GM23338 (cell line): ENCODE measurements at regions not wholly inside any gene's neighbourhood (a gene's known extent, or its start where the extent isn't known, plus 50 kb on each side); places are given as distances from the start of the nearest gene placed in this dataset.

Source experiments
- ATAC-seq: fragments of 200-7000 bp; cut with Tn5 transposase; 3 replicates; pipeline ENCODE4 v1.9.1; 2020
- DNase-seq: peaks from one replicate; pipeline ENCODE4 v3.0.0-alpha.2; 2015; ENCODE audit warnings: low spot score
- H2AFZ ChIP-seq: fragments of 200-600 bp; sonication (generic); 2 replicates; pipeline ENCODE4 v1.8.0; 2016; ENCODE audit warnings: antibody characterized with exemption, mild to moderate bottlenecking, moderate library complexity
- H3F3A ChIP-seq: fragments of 200-600 bp; sonication (generic); replicated peaks from 2 replicates; pipeline ENCODE4 v1.8.0; 2017; ENCODE audit warnings: antibody characterized with exemption, mixed run types, low read depth
- H3K27ac ChIP-seq: fragments of 200-600 bp; sonication (generic); 2 replicates; pipeline ENCODE4 v1.6.1; 2016; ENCODE audit warnings: low read depth
- H3K27me3 ChIP-seq: fragments of 200-600 bp; sonication (generic); 2 replicates; pipeline ENCODE4 v1.8.0; 2016; ENCODE audit warnings: mild to moderate bottlenecking, mixed run types, moderate library complexity; ENCODE audit not compliant: insufficient read depth
- H3K36me3 ChIP-seq: fragments of 200-600 bp; sonication (generic); 2 replicates; pipeline ENCODE4 v1.8.0; 2016; ENCODE audit warnings: mild to moderate bottlenecking; ENCODE audit not compliant: insufficient read depth
- H3K4me1 ChIP-seq: fragments of 200-600 bp; sonication (generic); 2 replicates; pipeline ENCODE4 v1.8.0; 2016; ENCODE audit warnings: mild to moderate bottlenecking, moderate library complexity; ENCODE audit not compliant: insufficient read depth
- H3K4me2 ChIP-seq: fragments of 200-600 bp; sonication (generic); 2 replicates; pipeline ENCODE4 v1.7.1; 2017; ENCODE audit warnings: mixed run types
- H3K4me3 ChIP-seq: fragments of 200-600 bp; sonication (generic); 2 replicates; pipeline ENCODE4 v1.6.1; 2016; ENCODE audit warnings: mixed run types
- H3K79me2 ChIP-seq: fragments of 200-600 bp; sonication (generic); replicated peaks from 2 replicates; pipeline ENCODE4 v1.8.0; 2017; ENCODE audit warnings: mild to moderate bottlenecking; ENCODE audit not compliant: insufficient read depth
- H3K9me2 ChIP-seq: fragments of 200-600 bp; sonication (generic); 2 replicates; pipeline ENCODE4 v1.8.0; 2017; ENCODE audit not compliant: insufficient read depth
- H4K20me1 ChIP-seq: fragments of 200-600 bp; sonication (generic); replicated peaks from 2 replicates; pipeline ENCODE4 v1.8.0; 2017; ENCODE audit warnings: mild to moderate bottlenecking; ENCODE audit not compliant: insufficient read depth
- H3K27ac Mint-ChIP-seq: 2 replicates; pipeline ENCODE4 v1.8.0; 2020; ENCODE audit warnings: inconsistent platforms, mild to moderate bottlenecking, moderate library complexity, mixed read lengths
- H3K27me3 Mint-ChIP-seq: 3 replicates; pipeline ENCODE4 v1.8.0; 2022; ENCODE audit warnings: low read depth, mild to moderate bottlenecking, moderate library complexity, mixed read lengths, inconsistent platforms; ENCODE audit not compliant: insufficient read depth, poor library complexity
- H3K36me3 Mint-ChIP-seq: 3 replicates; pipeline ENCODE4 v1.8.0; 2021; ENCODE audit warnings: low read depth, mild to moderate bottlenecking, inconsistent platforms, moderate library complexity, mixed read lengths
- H3K4me1 Mint-ChIP-seq: 3 replicates; pipeline ENCODE4 v1.8.0; 2020; ENCODE audit warnings: mild to moderate bottlenecking, inconsistent platforms, mixed read lengths
- H3K4me3 Mint-ChIP-seq: 3 replicates; pipeline ENCODE4 v1.8.0; 2021; ENCODE audit warnings: moderate library complexity, mild to moderate bottlenecking, inconsistent platforms, mixed read lengths
- H3K9me3 Mint-ChIP-seq: 3 replicates; pipeline ENCODE4 v1.8.0; 2020; ENCODE audit warnings: moderate library complexity, mild to moderate bottlenecking, inconsistent platforms, mixed read lengths
- CREB1 ChIP-seq: fragments of 250-450 bp; sonication (Bioruptor Pico); IDR thresholded peaks from 2 replicates; pipeline ENCODE4 v1.5.0; 2020; ENCODE audit warnings: low read depth, mild to moderate bottlenecking, moderate library complexity
- ETS1 ChIP-seq: IDR thresholded peaks from 2 replicates; pipeline ENCODE4 v1.6.1; 2016; ENCODE audit warnings: antibody characterized with exemption
- EZH2 ChIP-seq: fragments of 200-600 bp; sonication (generic); IDR thresholded peaks from one replicate; pipeline ENCODE4 v1.8.0; 2017; ENCODE audit warnings: antibody characterized with exemption, mild to moderate bottlenecking, low read depth; ENCODE audit not compliant: unreplicated experiment
- EZH2phosphoT487 ChIP-seq: fragments of 200-600 bp; sonication (generic); IDR thresholded peaks from one replicate; pipeline ENCODE4 v1.8.1; 2018; ENCODE audit warnings: antibody characterized with exemption; ENCODE audit not compliant: unreplicated experiment
- JUNB ChIP-seq: IDR thresholded peaks from one replicate; pipeline ENCODE4 v1.6.1; 2016; ENCODE audit warnings: antibody characterized with exemption; ENCODE audit not compliant: unreplicated experiment
- NANOG ChIP-seq: IDR thresholded peaks from 2 replicates; pipeline ENCODE4 v1.6.1; 2016; ENCODE audit warnings: antibody characterized with exemption, borderline replicate concordance
- POLR2AphosphoS5 ChIP-seq: IDR thresholded peaks from 2 replicates; pipeline ENCODE4 v1.6.1; 2016; ENCODE audit warnings: antibody characterized with exemption, low read depth
- STAT1 ChIP-seq: IDR thresholded peaks from one replicate; pipeline ENCODE4 v1.6.1; 2016; ENCODE audit warnings: antibody characterized with exemption; ENCODE audit not compliant: unreplicated experiment
- ZNF114 ChIP-seq: fragments of 250-450 bp; sonication (Bioruptor Pico); IDR thresholded peaks from 2 replicates; pipeline ENCODE4 v1.5.0; 2020; ENCODE audit warnings: mild to moderate bottlenecking, moderate library complexity
- ZNF331 ChIP-seq: fragments of 250-450 bp; sonication (Bioruptor Pico); IDR thresholded peaks from 2 replicates; pipeline ENCODE4 v1.5.0; 2020; ENCODE audit warnings: low read depth, mild to moderate bottlenecking, moderate library complexity
- ZNF462 ChIP-seq: fragments of 250-450 bp; sonication (Bioruptor Pico); IDR thresholded peaks from 2 replicates; pipeline ENCODE4 v1.5.0; 2020; ENCODE audit warnings: mild to moderate bottlenecking, moderate library complexity

- no peak for TF ChIP-seq ETS1
- no peak for TF ChIP-seq POLR2AphosphoS5
- no peak for TF ChIP-seq ZNF114 (CRISPR knock-in tag)
- no peak for TF ChIP-seq ZNF331
- TF ChIP-seq JUNB, result no peak
- Histone ChIP-seq H3K4me3 (no peak overlapping the region), H2AFZ (no peak overlapping the region), H4K20me1 (no peaks in the 10 kb centered on the region), H3K36me3 (no peaks in the 10 kb centered on the region), H3K27ac (no peak overlapping the region), H3K4me2 (no peak overlapping the region), H3F3A (no peaks in the 10 kb centered on the region), H3K27me3 (no peaks in the 10 kb centered on the region), H3K9me2 (peaks cover 3% of the 10 kb centered on the region; the same call in 1 of the 2 replicates), H3K4me1 (no peaks in the 10 kb centered on the region), H3K79me2 (no peaks in the 10 kb centered on the region)
- Mint-ChIP-seq H3K9me3 (peaks cover 3% of the 10 kb centered on the region; the same call in 1 of the 3 replicates), H3K4me1 (peaks cover 10% of the 10 kb centered on the region), H3K4me3 (no peak overlapping the region), H3K36me3 (no peaks in the 10 kb centered on the region; the same call in 2 of the 3 replicates), H3K27ac (no peak overlapping the region), H3K27me3 (peaks cover 5% of the 10 kb centered on the region)
- no peak for DNase-seq
- no peak for ATAC-seq
Observed at GRCh38 chr4:138330531-138330930, 88.4 kb upstream of the SLC7A11 start.

- H3K4me2 ChIP-seq, result no peak overlapping the region
- Mint-ChIP-seq H3K27ac (no peak overlapping the region), H3K4me1 (peaks cover 10% of the 10 kb centered on the region), H3K9me3 (peaks cover 3% of the 10 kb centered on the region; the same call in 1 of the 3 replicates), H3K27me3 (peaks cover 5% of the 10 kb centered on the region), H3K4me3 (no peak overlapping the region), H3K36me3 (no peaks in the 10 kb centered on the region; the same call in 2 of the 3 replicates)
- no peak overlapping the region for H3K4me3 ChIP-seq
- DNase-seq, result no peak
- H3K9me2 ChIP-seq, result peaks cover 3% of the 10 kb centered on the region; the same call in 1 of the 2 replicates
- H3K79me2 ChIP-seq, result no peaks in the 10 kb centered on the region
- no peak overlapping the region for H3K27ac ChIP-seq
- no peaks in the 10 kb centered on the region for H4K20me1 ChIP-seq
- no peaks in the 10 kb centered on the region for H3K36me3 ChIP-seq
- no peak overlapping the region; the same call in 1 of the 2 replicates for H2AFZ ChIP-seq
- no peak for ATAC-seq
- no peaks in the 10 kb centered on the region for H3K27me3 ChIP-seq
- no peaks in the 10 kb centered on the region for H3F3A ChIP-seq
- H3K4me1 ChIP-seq, result no peaks in the 10 kb centered on the region
- TF ChIP-seq STAT1, result no peak
- TF ChIP-seq POLR2AphosphoS5, result no peak
- no peak for TF ChIP-seq JUNB
- no peak for TF ChIP-seq EZH2phosphoT487
- TF ChIP-seq ZNF114 (CRISPR knock-in tag), result no peak
- TF ChIP-seq EZH2, result no peak
- no peak for TF ChIP-seq ZNF462 (CRISPR knock-in tag)
- TF ChIP-seq NANOG, result no peak
- no peak for TF ChIP-seq CREB1
Observed at GRCh38 chr4:138329506-138330070, 87.4 kb upstream of the SLC7A11 start.
